Breast epithelium (tissue), 4 donors: ENCODE measurements at regions not wholly inside any gene's neighbourhood (a gene's known extent, or its start where the extent isn't known, plus 50 kb on each side); places are given as distances from the start of the nearest gene placed in this dataset.

ENCODE experiments used
- DNase-seq, 2 donors: peaks; one replicate each; pipeline ENCODE4 v3.0.0-alpha.2; 2019; ENCODE audit warnings: low spot score in 2 of 2
- H3K27ac ChIP-seq, 2 donors: fragments of 200-600 bp; sonication (generic) in 1 of 2; one replicate each; pipeline ENCODE4 v1.5.1; 2016 to 2019; ENCODE audit warnings: mild to moderate bottlenecking in 1 of 2
- H3K27me3 ChIP-seq, 2 donors: fragments of 200-600 bp; sonication (generic) in 1 of 2; one replicate each; pipeline versions ENCODE4 v1.5.1 to v1.6.0; 2017 to 2019; ENCODE audit warnings: control low read depth in 1 of 2, mild to moderate bottlenecking in 1 of 2
- H3K36me3 ChIP-seq: fragments of 200-600 bp; one replicate; pipeline ENCODE4 v1.5.1; 2019
- H3K4me1 ChIP-seq, 2 donors: fragments of 200-600 bp; sonication (generic); one replicate each; pipeline ENCODE4 v1.5.1; 2016 to 2019; ENCODE audit warnings: control low read depth in 1 of 2
- H3K4me3 ChIP-seq, 3 donors: fragments of 200-600 bp; sonication (generic); 1 replicate in 2 of 3; 2 replicates in 1 of 3; pipeline ENCODE4 v1.5.1; 2016 to 2019; ENCODE audit warnings: mild to moderate bottlenecking in 3 of 3, moderate library complexity in 2 of 3
- H3K9me3 ChIP-seq, 2 donors: fragments of 200-600 bp; sonication (generic) in 1 of 2; one replicate each; pipeline ENCODE4 v1.5.1; 2016 to 2019; ENCODE audit warnings: control low read depth in 1 of 2
- CTCF ChIP-seq, 3 donors: fragments of 450-650 bp; IDR thresholded peaks; one replicate each; pipeline ENCODE4 v1.5.1; 2016 to 2017; ENCODE audit warnings: antibody characterized with exemption in 3 of 3, mild to moderate bottlenecking in 3 of 3, moderate library complexity in 3 of 3
- POLR2A ChIP-seq: fragments of 450-650 bp; IDR thresholded peaks from one replicate; pipeline ENCODE4 v1.6.1; 2016; ENCODE audit warnings: antibody characterized with exemption, mild to moderate bottlenecking, moderate library complexity
- POLR2AphosphoS5 ChIP-seq, 3 donors: sonication (generic); formaldehyde crosslinking; IDR thresholded peaks; one replicate each; pipeline ENCODE4 v1.6.1; 2017; ENCODE audit warnings: antibody characterized with exemption in 3 of 3
- intact Hi-C: fragments of 100-400 bp; cut with DNase I; formaldehyde crosslinking; loops from one replicate; pipeline ENCODE4 v1.15.1; 2023; ENCODE audit warnings: low total_unique reads

GRCh38 chr1:56310945-56311344 lies 268.4 kb downstream of the PLPP3 start:
- no peak for TF ChIP-seq POLR2AphosphoS5 (IDR thresholded peaks at IDR 0.05)
- TF ChIP-seq POLR2A = no peak
- TF ChIP-seq CTCF (IDR thresholded peaks at IDR 0.05) = no peak
- Histone ChIP-seq H3K4me1 (no peaks in the 10 kb centered on the region), H3K4me3 (no peak overlapping the region), H3K27me3 (no peaks in the 10 kb centered on the region), H3K27ac (no peak overlapping the region), H3K36me3 (no peaks in the 10 kb centered on the region), H3K9me3 (peaks cover 0 to 6% of the 10 kb centered on the region in 2 donors)
- no peak for DNase-seq
- intact Hi-C loops = no loop called here

- no peaks in the 10 kb centered on the region for H3K36me3 ChIP-seq
- H3K27ac ChIP-seq = no peak overlapping the region
- H3K9me3 ChIP-seq = peaks cover 0 to 4% of the 10 kb centered on the region in 2 donors
- no peak overlapping the region for H3K4me3 ChIP-seq
- no peaks in the 10 kb centered on the region for H3K4me1 ChIP-seq
- H3K27me3 ChIP-seq = no peaks in the 10 kb centered on the region
- intact Hi-C loops = no loop called here
- DNase-seq = no peak
- no peak for TF ChIP-seq CTCF (IDR thresholded peaks at IDR 0.05)
- TF ChIP-seq POLR2A = no peak
- TF ChIP-seq POLR2AphosphoS5 (IDR thresholded peaks at IDR 0.05) = no peak
Observed at GRCh38 chr1:56309065-56309464, 270.3 kb downstream of the PLPP3 start.

GRCh38 chr1:56304975-56305374 lies 274.4 kb downstream of the PLPP3 start:
- DNase-seq = no peak
- H3K27me3 ChIP-seq = no peaks in the 10 kb centered on the region

GRCh38 chr1:56303805-56304204 lies 275.6 kb downstream of the PLPP3 start:
- Histone ChIP-seq H3K9me3 (no peaks in the 10 kb centered on the region), H3K4me3 (no peak overlapping the region), H3K27me3 (no peaks in the 10 kb centered on the region), H3K36me3 (no peaks in the 10 kb centered on the region), H3K27ac (no peak overlapping the region), H3K4me1 (no peaks in the 10 kb centered on the region)
- no peak for TF ChIP-seq CTCF (IDR thresholded peaks at IDR 0.05)
- no peak for TF ChIP-seq POLR2A
- no peak for TF ChIP-seq POLR2AphosphoS5 (IDR thresholded peaks at IDR 0.05)
- intact Hi-C loops = no loop called here
- no peak for DNase-seq

More at GRCh38 chr1:56304975-56305374, 274.4 kb downstream of the PLPP3 start:
- Histone ChIP-seq H3K4me1 (no peaks in the 10 kb centered on the region), H3K36me3 (no peaks in the 10 kb centered on the region), H3K4me3 (no peak overlapping the region), H3K27ac (no peak overlapping the region), H3K9me3 (no peaks in the 10 kb centered on the region)
- TF ChIP-seq CTCF (IDR thresholded peaks at IDR 0.05) (no peak), POLR2AphosphoS5 (IDR thresholded peaks at IDR 0.05) (no peak), POLR2A (no peak)
- intact Hi-C loops = no loop called here

- Histone ChIP-seq H3K9me3 (no peaks in the 10 kb centered on the region), H3K27ac (no peak overlapping the region), H3K36me3 (no peaks in the 10 kb centered on the region), H3K27me3 (no peaks in the 10 kb centered on the region), H3K4me1 (no peaks in the 10 kb centered on the region), H3K4me3 (no peak overlapping the region)
- TF ChIP-seq POLR2A = no peak
- TF ChIP-seq POLR2AphosphoS5 (IDR thresholded peaks at IDR 0.05) = no peak
- no peak for TF ChIP-seq CTCF (IDR thresholded peaks at IDR 0.05)
- intact Hi-C loops = no loop called here
- no peak for DNase-seq
Observed at GRCh38 chr1:56302878-56303277, 276.5 kb downstream of the PLPP3 start.
